ENCODE measurements at regions not wholly inside any gene's neighbourhood (a gene's known extent, or its start where the extent isn't known, plus 50 kb on each side); places are given as distances from the start of the nearest gene placed in this dataset.

DNA sequence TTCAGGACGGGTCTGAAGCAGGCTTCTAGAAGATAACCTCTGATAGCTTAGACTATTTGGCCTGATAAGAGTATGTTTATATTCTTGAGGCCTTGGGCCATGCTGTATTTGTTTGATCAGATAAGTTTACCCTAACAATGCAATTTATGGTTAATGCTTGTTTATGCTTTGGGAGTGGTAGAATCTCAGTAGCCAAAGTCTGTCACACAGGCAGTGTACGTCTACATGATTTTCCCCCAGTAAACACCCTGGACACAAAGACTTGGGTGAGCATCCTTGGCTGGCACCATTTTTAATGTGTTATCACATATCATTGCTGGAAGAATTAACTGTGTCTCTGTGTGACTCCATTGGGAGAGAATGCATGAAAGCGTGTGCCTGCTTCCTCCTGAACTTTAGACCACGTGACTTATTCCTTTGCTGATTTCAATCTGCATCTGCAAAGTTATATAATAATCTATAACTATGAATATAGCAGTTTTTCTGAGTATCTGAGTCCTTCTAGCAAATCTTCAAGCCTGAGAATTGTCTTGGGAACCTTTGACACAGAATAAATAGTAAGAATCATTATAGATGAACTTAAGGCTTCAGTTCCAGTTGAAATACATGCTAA, 172.4 kb downstream of the CASP12 start:
- Histone ChIP-seq H3K36me3 (ENCODE audit: control insufficient read depth in 2 of 2, insufficient read depth in 1 of 2, low read length in 2 of 2) (no peaks in the 10 kb centered on the region), H3K4me1 (ENCODE audit: control insufficient read depth, insufficient read depth, low read length) (no peaks in the 10 kb centered on the region), H3K9me3 (ENCODE audit: control insufficient read depth, insufficient read depth, low read depth, low read length) (no peaks in the 10 kb centered on the region), H3K27ac (ENCODE audit: extremely low read depth, low read depth, low read length) (no peak overlapping the region), H3K4me3 (ENCODE audit: low read depth, low read length) (no peak overlapping the region)
- ChIA-PET POLR2A (no interaction called here), CTCF (no interaction called here)
- TF ChIP-seq, protein P1, sequence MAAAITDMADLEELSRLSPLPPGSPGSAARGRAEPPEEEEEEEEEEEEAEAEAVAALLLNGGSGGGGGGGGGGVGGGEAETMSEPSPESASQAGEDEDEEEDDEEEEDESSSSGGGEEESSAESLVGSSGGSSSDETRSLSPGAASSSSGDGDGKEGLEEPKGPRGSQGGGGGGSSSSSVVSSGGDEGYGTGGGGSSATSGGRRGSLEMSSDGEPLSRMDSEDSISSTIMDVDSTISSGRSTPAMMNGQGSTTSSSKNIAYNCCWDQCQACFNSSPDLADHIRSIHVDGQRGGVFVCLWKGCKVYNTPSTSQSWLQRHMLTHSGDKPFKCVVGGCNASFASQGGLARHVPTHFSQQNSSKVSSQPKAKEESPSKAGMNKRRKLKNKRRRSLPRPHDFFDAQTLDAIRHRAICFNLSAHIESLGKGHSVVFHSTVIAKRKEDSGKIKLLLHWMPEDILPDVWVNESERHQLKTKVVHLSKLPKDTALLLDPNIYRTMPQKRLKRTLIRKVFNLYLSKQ (tag by site-specific recombination; IDR thresholded peaks at IDR 0.05; ENCODE audit: borderline replicate concordance): no peak

DNA sequence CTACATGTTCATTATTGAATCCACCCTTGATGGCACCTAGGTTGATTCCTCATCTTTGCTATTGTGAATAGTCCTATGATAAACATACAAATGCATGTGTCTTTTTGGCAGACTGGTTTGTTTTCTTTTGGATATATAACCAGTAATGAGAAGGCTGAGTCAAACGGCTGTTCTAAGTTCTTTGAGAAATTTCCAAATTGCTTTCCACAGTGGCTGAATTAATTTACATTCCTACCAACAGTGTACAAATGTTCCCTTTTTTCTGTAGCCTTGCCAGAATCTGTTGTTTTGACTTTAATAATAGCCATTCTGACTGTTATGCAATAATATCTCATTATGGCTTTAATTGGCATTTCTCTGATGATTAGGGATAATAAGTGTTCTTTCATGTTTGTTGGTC, 184.9 kb downstream of the CASP12 start:
- H3K27ac ChIP-seq (ENCODE audit: extremely low read depth, low read depth, low read length): no peak overlapping the region
- H3K4me1 ChIP-seq (ENCODE audit: control insufficient read depth, insufficient read depth, low read length): no peaks in the 10 kb centered on the region
- CTCF ChIA-PET: no interaction called here
- H3K9me3 ChIP-seq (ENCODE audit: control insufficient read depth, insufficient read depth, low read depth, low read length): no peaks in the 10 kb centered on the region
- no peak for TF ChIP-seq ZNF335 (tag by site-specific recombination; conservative IDR thresholded peaks at IDR 0.05)
- no peak for TF ChIP-seq ZNF202 (tag by site-specific recombination; IDR thresholded peaks at IDR 0.05; ENCODE audit: borderline replicate concordance)
- no peak for TF ChIP-seq ZNF239 (tag by site-specific recombination; IDR thresholded peaks at IDR 0.05)
- TF ChIP-seq ZNF16 (tag by site-specific recombination; IDR thresholded peaks at IDR 0.05; ENCODE audit: low read depth): no peak
- no peak for TF ChIP-seq GLI2 (tag by site-specific recombination; IDR thresholded peaks at IDR 0.05; ENCODE audit: borderline replicate concordance, low read depth)
- no peak for TF ChIP-seq MEIS1 (CRISPR knock-in tag; IDR thresholded peaks at IDR 0.05; ENCODE audit: borderline replicate concordance)
- no peak for TF ChIP-seq ZXDB (tag by site-specific recombination; IDR thresholded peaks at IDR 0.05)
- TF ChIP-seq ZNF621 (tag by site-specific recombination; IDR thresholded peaks at IDR 0.05): no peak
- TF ChIP-seq ZNF785 (tag by site-specific recombination; IDR thresholded peaks at IDR 0.05): no peak
- no peak for TF ChIP-seq ZNF433 (tag by site-specific recombination; IDR thresholded peaks at IDR 0.05; ENCODE audit: low read depth)
- TF ChIP-seq RBAK (tag by site-specific recombination; IDR thresholded peaks at IDR 0.05): no peak
- no peak for TF ChIP-seq ZNF626 (tag by site-specific recombination; IDR thresholded peaks at IDR 0.05)
- no peak for TF ChIP-seq ZNF561 (tag by site-specific recombination; IDR thresholded peaks at IDR 0.05; ENCODE audit: borderline replicate concordance)
- no peaks in the 10 kb centered on the region for H3K36me3 ChIP-seq (ENCODE audit: control insufficient read depth in 2 of 2, insufficient read depth in 1 of 2, low read length in 2 of 2)
- H3K4me3 ChIP-seq (ENCODE audit: low read depth, low read length): no peak overlapping the region
- POLR2A ChIA-PET: no interaction called here

DNA sequence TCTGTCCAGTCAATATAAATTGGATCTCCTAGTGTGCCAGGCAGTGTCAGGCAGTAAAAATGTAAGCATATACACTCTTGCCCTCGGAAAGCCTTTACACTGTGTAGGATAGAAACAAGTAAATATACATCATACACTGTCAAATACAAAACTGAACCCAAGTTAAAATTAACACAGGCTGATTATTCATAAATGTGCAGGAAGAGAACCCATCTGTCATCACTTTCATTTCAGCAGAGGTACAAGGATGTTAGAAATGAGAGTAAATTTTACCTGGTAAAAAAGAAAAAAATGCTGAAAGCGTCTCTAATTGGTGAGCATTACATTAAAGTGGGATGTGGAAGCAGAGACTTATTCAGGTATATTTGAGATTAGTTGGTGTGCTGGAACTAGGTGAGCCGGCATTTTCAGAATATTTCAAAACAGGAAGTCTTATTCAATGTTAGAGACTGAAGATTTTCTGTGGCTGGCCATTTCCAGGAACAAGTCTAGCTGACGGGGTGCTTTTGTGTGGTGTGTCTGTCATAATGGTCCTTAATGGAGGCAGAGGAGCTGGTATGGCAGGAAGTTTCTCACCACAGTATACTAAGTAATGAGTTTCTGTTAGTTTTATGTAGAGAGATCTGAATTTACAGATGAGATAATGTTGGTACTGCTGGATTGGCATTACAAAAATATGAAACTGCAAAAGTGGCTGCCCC, 192.6 kb downstream of the CASP12 start:
- ChIA-PET CTCF (interaction anchor here (0.6 to 0.7 kb wide), 3 partner anchors 104 to 449 kb away, joined by 3 to 4 read pairs (median 3); no protein-coding TSS in a partner anchor), POLR2A (no interaction called here)
- no peaks in the 10 kb centered on the region for H3K4me1 ChIP-seq (ENCODE audit: control insufficient read depth, insufficient read depth, low read length)
- TF ChIP-seq, protein P2, sequence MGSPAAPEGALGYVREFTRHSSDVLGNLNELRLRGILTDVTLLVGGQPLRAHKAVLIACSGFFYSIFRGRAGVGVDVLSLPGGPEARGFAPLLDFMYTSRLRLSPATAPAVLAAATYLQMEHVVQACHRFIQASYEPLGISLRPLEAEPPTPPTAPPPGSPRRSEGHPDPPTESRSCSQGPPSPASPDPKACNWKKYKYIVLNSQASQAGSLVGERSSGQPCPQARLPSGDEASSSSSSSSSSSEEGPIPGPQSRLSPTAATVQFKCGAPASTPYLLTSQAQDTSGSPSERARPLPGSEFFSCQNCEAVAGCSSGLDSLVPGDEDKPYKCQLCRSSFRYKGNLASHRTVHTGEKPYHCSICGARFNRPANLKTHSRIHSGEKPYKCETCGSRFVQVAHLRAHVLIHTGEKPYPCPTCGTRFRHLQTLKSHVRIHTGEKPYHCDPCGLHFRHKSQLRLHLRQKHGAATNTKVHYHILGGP (tag by site-specific recombination; IDR thresholded peaks at IDR 0.05): no peak
- TF ChIP-seq ZNF585B (tag by site-specific recombination; IDR thresholded peaks at IDR 0.05): no peak
- no peak for TF ChIP-seq ZFP3 (tag by site-specific recombination; IDR thresholded peaks at IDR 0.05; ENCODE audit: low read depth)
- TF ChIP-seq ZNF341 (tag by site-specific recombination; IDR thresholded peaks at IDR 0.05; ENCODE audit: low read depth): no peak
- TF ChIP-seq, protein P1 (tag by site-specific recombination; IDR thresholded peaks at IDR 0.05; ENCODE audit: borderline replicate concordance): no peak
- TF ChIP-seq KLF7 (tag by site-specific recombination; IDR thresholded peaks at IDR 0.05; ENCODE audit: borderline replicate concordance): no peak
- H3K4me3 ChIP-seq (ENCODE audit: low read depth, low read length): no peak overlapping the region
- H3K27ac ChIP-seq (ENCODE audit: extremely low read depth, low read depth, low read length): no peak overlapping the region
- H3K36me3 ChIP-seq (ENCODE audit: control insufficient read depth in 2 of 2, insufficient read depth in 1 of 2, low read length in 2 of 2): no peaks in the 10 kb centered on the region
- no peaks in the 10 kb centered on the region for H3K9me3 ChIP-seq (ENCODE audit: control insufficient read depth, insufficient read depth, low read depth, low read length)

Measured in HEK293 (cell line).